CD4-positive, alpha-beta T cell treated with Interleukin-12 subunit alpha and Interleukin-12 subunit beta, for 1 hour (primary cell): ENCODE measurements at regions not wholly inside any gene's neighbourhood (a gene's known extent, or its start where the extent isn't known, plus 50 kb on each side); places are given as distances from the start of the nearest gene placed in this dataset.

Source experiments
- DNase-seq: peaks from one replicate; pipeline ENCODE4 v3.0.0-alpha.2; 2020

- DNase-seq: no peak
Measured at GRCh38 chr1:70895531-70895930, 152.1 kb downstream of the PTGER3 start.

GRCh38 chr1:70896224-70896623 lies 151.4 kb downstream of the PTGER3 start:
- DNase-seq: no peak

GRCh38 chr1:70897273-70897672 lies 150.3 kb downstream of the PTGER3 start:
- no peak for DNase-seq

- no peak for DNase-seq
Measured at GRCh38 chr1:70899735-70900134, 147.9 kb downstream of the PTGER3 start.

GRCh38 chr1:70902211-70902610 lies 145.4 kb downstream of the PTGER3 start:
- DNase-seq: no peak

- no peak for DNase-seq
Measured at GRCh38 chr1:70906800-70907199, 140.8 kb downstream of the PTGER3 start.

GRCh38 chr1:70907563-70908310 lies 139.9 kb downstream of the PTGER3 start:
- no peak for DNase-seq

GRCh38 chr1:70909262-70909822 lies 138.3 kb downstream of the PTGER3 start:
- DNase-seq: no peak

- DNase-seq: no peak
Measured at GRCh38 chr1:70910013-70910412, 137.6 kb downstream of the PTGER3 start.

- no peak for DNase-seq
Measured at GRCh38 chr1:70911861-70912260, 135.8 kb downstream of the PTGER3 start.

- DNase-seq: no peak
Measured at GRCh38 chr1:70914224-70914623, 133.4 kb downstream of the PTGER3 start.

GRCh38 chr1:70915258-70916033 lies 132.2 kb downstream of the PTGER3 start:
- no peak for DNase-seq

- no peak for DNase-seq
Measured at GRCh38 chr1:70916034-70916427, 131.6 kb downstream of the PTGER3 start.

- DNase-seq: no peak
Measured at GRCh38 chr1:70919706-70920323, 127.8 kb downstream of the PTGER3 start.
